Progenitor cell of endocrine pancreas (in vitro differentiated cells): ENCODE measurements at regions not wholly inside any gene's neighbourhood (a gene's known extent, or its start where the extent isn't known, plus 50 kb on each side); places are given as distances from the start of the nearest gene placed in this dataset.

Source experiments
- DNase-seq: peaks from one replicate; pipeline ENCODE4 v3.0.0; 2021; ENCODE audit warnings: low spot score; ENCODE audit not compliant: unreplicated experiment
- H3K27ac Mint-ChIP-seq: 2 replicates; pipeline ENCODE4 v1.8.0; 2021; ENCODE audit warnings: mild to moderate bottlenecking, moderate library complexity, mixed read lengths
- H3K27me3 Mint-ChIP-seq: 2 replicates; pipeline ENCODE4 v1.8.0; 2021; ENCODE audit warnings: mixed read lengths
- H3K36me3 Mint-ChIP-seq: 2 replicates; pipeline ENCODE4 v1.8.0; 2022; ENCODE audit warnings: mixed read lengths; ENCODE audit not compliant: insufficient read depth
- H3K4me1 Mint-ChIP-seq: 2 replicates; pipeline ENCODE4 v1.8.0; 2021; ENCODE audit warnings: low read depth, mixed read lengths
- H3K4me3 Mint-ChIP-seq: 2 replicates; pipeline ENCODE4 v1.8.0; 2021; ENCODE audit warnings: low read depth, mild to moderate bottlenecking, moderate library complexity, mixed read lengths
- H3K9me3 Mint-ChIP-seq: 2 replicates; pipeline ENCODE4 v1.8.0; 2021; ENCODE audit warnings: low read depth, mixed read lengths
- CTCF ChIP-seq: fragments of 200-600 bp; sonication (generic); IDR thresholded peaks from one replicate; pipeline ENCODE4 v1.5.0; 2021; ENCODE audit warnings: antibody characterized with exemption, mild to moderate bottlenecking; ENCODE audit not compliant: unreplicated experiment

- DNase-seq, result no peak
- no peaks in the 10 kb centered on the region for H3K36me3 Mint-ChIP-seq
Measured at GRCh38 chr20:60465439-60465838, 507.2 kb downstream of the CDH26 start.

GRCh38 chr20:60465993-60466686 is 507.9 kb downstream of the CDH26 start:
- Mint-ChIP-seq H3K27ac (no peak overlapping the region), H3K4me1 (peaks cover 5% of the 10 kb centered on the region), H3K27me3 (peaks cover 13% of the 10 kb centered on the region), H3K4me3 (no peak overlapping the region), H3K36me3 (no peaks in the 10 kb centered on the region), H3K9me3 (no peaks in the 10 kb centered on the region)
- TF ChIP-seq CTCF, result no peak
- DNase-seq, result no peak

More at GRCh38 chr20:60465439-60465838, 507.2 kb downstream of the CDH26 start:
- Mint-ChIP-seq H3K27ac (no peak overlapping the region), H3K9me3 (no peaks in the 10 kb centered on the region), H3K27me3 (peaks cover 11% of the 10 kb centered on the region), H3K4me3 (no peak overlapping the region), H3K4me1 (peaks cover 5% of the 10 kb centered on the region)
- TF ChIP-seq CTCF, result no peak

- DNase-seq, result no peak
- Mint-ChIP-seq H3K4me1 (peaks cover 5% of the 10 kb centered on the region), H3K36me3 (no peaks in the 10 kb centered on the region), H3K4me3 (no peak overlapping the region), H3K27me3 (peaks cover 13% of the 10 kb centered on the region), H3K27ac (no peak overlapping the region), H3K9me3 (no peaks in the 10 kb centered on the region)
- TF ChIP-seq CTCF, result no peak
Measured at GRCh38 chr20:60466687-60467022, 508.4 kb downstream of the CDH26 start.

GRCh38 chr20:60467078-60467477 is 508.9 kb downstream of the CDH26 start:
- no peak for TF ChIP-seq CTCF
- Mint-ChIP-seq H3K4me3 (no peak overlapping the region), H3K36me3 (no peaks in the 10 kb centered on the region), H3K9me3 (no peaks in the 10 kb centered on the region), H3K4me1 (peaks cover 5% of the 10 kb centered on the region), H3K27me3 (peaks cover 13% of the 10 kb centered on the region), H3K27ac (no peak overlapping the region)
- DNase-seq, result no peak

- H3K27me3 Mint-ChIP-seq, result peaks cover 13% of the 10 kb centered on the region
- H3K4me3 Mint-ChIP-seq, result no peak overlapping the region
- H3K36me3 Mint-ChIP-seq, result no peaks in the 10 kb centered on the region
- H3K27ac Mint-ChIP-seq, result no peak overlapping the region
- TF ChIP-seq CTCF, result no peak
- H3K9me3 Mint-ChIP-seq, result no peaks in the 10 kb centered on the region
- DNase-seq, result no peak
- H3K4me1 Mint-ChIP-seq, result peaks cover 5% of the 10 kb centered on the region
Measured at GRCh38 chr20:60467771-60468170, 509.5 kb downstream of the CDH26 start.
